Mesenchymal stem cell (in vitro differentiated cells and primary cell): ENCODE measurements at regions not wholly inside any gene's neighbourhood (a gene's known extent, or its start where the extent isn't known, plus 50 kb on each side); places are given as distances from the start of the nearest gene placed in this dataset. TPM values are rescaled to one million over a fixed set of nuclear protein-coding genes. Genes with fewer than 3 reads are reported as not detected.

Source experiments
- DNase-seq: peaks from one replicate; pipeline ENCODE4 v3.0.0-alpha.2; 2013
- H2AFZ ChIP-seq: one replicate; pipeline ENCODE4 v1.6.1; 2013; ENCODE audit warnings: low read depth, mild to moderate bottlenecking, control low read depth, inconsistent platforms, low read length, moderate library complexity
- H2AK5ac ChIP-seq: 2 replicates; pipeline ENCODE4 v1.6.1; 2013; ENCODE audit warnings: low read length, moderate library complexity, mild to moderate bottlenecking, inconsistent platforms; ENCODE audit not compliant: severe bottlenecking
- H2BK120ac ChIP-seq: one replicate; pipeline ENCODE4 v1.6.1; 2013; ENCODE audit warnings: low read depth, mild to moderate bottlenecking, inconsistent platforms, low read length, moderate library complexity
- H2BK12ac ChIP-seq, 2 experiments: one replicate each; pipeline ENCODE4 v1.6.1; 2013; ENCODE audit warnings: inconsistent platforms in 2 of 2, low read length in 2 of 2, mild to moderate bottlenecking in 2 of 2, moderate library complexity in 2 of 2, control low read depth in 1 of 2
- H2BK15ac ChIP-seq: one replicate; pipeline ENCODE4 v1.6.1; 2013; ENCODE audit warnings: mild to moderate bottlenecking, low read depth, inconsistent platforms; ENCODE audit not compliant: poor library complexity, severe bottlenecking
- H2BK5ac ChIP-seq: 2 replicates; pipeline ENCODE4 v1.6.1; 2013; ENCODE audit warnings: low read depth, mild to moderate bottlenecking, low read length, control low read depth, inconsistent platforms; ENCODE audit not compliant: poor library complexity, severe bottlenecking
- H3K14ac ChIP-seq, 2 experiments: one replicate each; pipeline ENCODE4 v1.6.1; 2013; ENCODE audit warnings: inconsistent platforms in 2 of 2, low read length in 2 of 2, control low read depth in 1 of 2, mild to moderate bottlenecking in 1 of 2, moderate library complexity in 1 of 2
- H3K18ac ChIP-seq, 2 experiments: one replicate each; pipeline ENCODE4 v1.6.1; 2013; ENCODE audit warnings: inconsistent platforms in 2 of 2, low read length in 2 of 2, control low read depth in 1 of 2, low read depth in 1 of 2, mild to moderate bottlenecking in 1 of 2
- H3K23ac ChIP-seq, 2 experiments: one replicate each; pipeline ENCODE4 v1.6.1; 2013; ENCODE audit warnings: inconsistent platforms in 2 of 2, low read length in 2 of 2, mild to moderate bottlenecking in 2 of 2, moderate library complexity in 2 of 2, control low read depth in 1 of 2
- H3K27ac ChIP-seq: 2 replicates; pipeline ENCODE4 v1.5.1; 2013; ENCODE audit warnings: mild to moderate bottlenecking, moderate library complexity, low read length, control low read depth, inconsistent platforms; ENCODE audit not compliant: poor library complexity, severe bottlenecking
- H3K27me3 ChIP-seq, 2 experiments: 2 replicates each; pipeline versions ENCODE4 v1.6.1 to v1.7.0; 2013; ENCODE audit warnings: low read length in 2 of 2, mild to moderate bottlenecking in 2 of 2, moderate library complexity in 2 of 2, control low read depth in 1 of 2, inconsistent platforms in 1 of 2; ENCODE audit not compliant: control insufficient read depth in 1 of 2, insufficient read depth in 1 of 2
- H3K36me3 ChIP-seq, 2 experiments: 2 replicates each; pipeline versions ENCODE4 v1.6.1 to v1.7.0; 2013; ENCODE audit warnings: low read length in 2 of 2, control low read depth in 1 of 2, inconsistent platforms in 1 of 2, low read depth in 1 of 2, mild to moderate bottlenecking in 1 of 2; ENCODE audit not compliant: insufficient read depth in 2 of 2, control insufficient read depth in 1 of 2
- H3K4ac ChIP-seq, 2 experiments: one replicate each; pipeline ENCODE4 v1.6.1; 2013; ENCODE audit warnings: inconsistent platforms in 2 of 2, low read length in 2 of 2, mild to moderate bottlenecking in 2 of 2, moderate library complexity in 2 of 2, control low read depth in 1 of 2, low read depth in 1 of 2
- H3K4me1 ChIP-seq: 2 replicates; pipeline ENCODE4 v1.6.1; 2013; ENCODE audit warnings: low read depth, low read length, control low read depth; ENCODE audit not compliant: control insufficient read depth, insufficient read depth
- H3K4me2 ChIP-seq: 2 replicates; pipeline ENCODE4 v1.6.1; 2013; ENCODE audit warnings: low read length, mild to moderate bottlenecking, inconsistent platforms; ENCODE audit not compliant: poor library complexity, severe bottlenecking
- H3K4me3 ChIP-seq, 2 experiments: 2 replicates each; pipeline versions ENCODE4 v1.5.1 to v1.7.0; 2013; ENCODE audit warnings: low read length in 2 of 2, mild to moderate bottlenecking in 2 of 2, control low read depth in 1 of 2, low read depth in 1 of 2; ENCODE audit not compliant: insufficient read depth in 1 of 2
- H3K79me1 ChIP-seq: replicated peaks from 2 replicates; pipeline ENCODE4 v1.6.1; 2013; ENCODE audit warnings: mild to moderate bottlenecking, control low read depth, low read length, inconsistent platforms; ENCODE audit not compliant: poor library complexity, severe bottlenecking
- H3K9ac ChIP-seq: 2 replicates; pipeline ENCODE4 v1.7.0; 2013; ENCODE audit warnings: mild to moderate bottlenecking, low read length, moderate library complexity
- H3K9me3 ChIP-seq: 2 replicates; pipeline ENCODE4 v1.7.0; 2013; ENCODE audit warnings: mild to moderate bottlenecking, low read length; ENCODE audit not compliant: control insufficient read depth
- H4K8ac ChIP-seq: one replicate; pipeline ENCODE4 v1.6.1; 2013; ENCODE audit warnings: inconsistent platforms, mild to moderate bottlenecking, low read length, moderate library complexity
- H4K91ac ChIP-seq: one replicate; pipeline ENCODE4 v1.6.1; 2013; ENCODE audit warnings: mild to moderate bottlenecking, low read length, inconsistent platforms
- WGBS: methylation state at CpG from one replicate; pipeline ENCODE4 v1.1.7; 2013; ENCODE audit warnings: mixed read lengths; 5-methylcytosine and 5-hydroxymethylcytosine counted together
- small RNA-seq: library from polyadenylated mRNA; stranded (forward); fragments of <200 nt; extraction: miRNeasy Mini kit (QIAGEN cat#:217004); gene quantifications from one replicate; pipeline ENCODE3, GENCODE V24; 2013; ENCODE audit warnings: low read depth

DNA sequence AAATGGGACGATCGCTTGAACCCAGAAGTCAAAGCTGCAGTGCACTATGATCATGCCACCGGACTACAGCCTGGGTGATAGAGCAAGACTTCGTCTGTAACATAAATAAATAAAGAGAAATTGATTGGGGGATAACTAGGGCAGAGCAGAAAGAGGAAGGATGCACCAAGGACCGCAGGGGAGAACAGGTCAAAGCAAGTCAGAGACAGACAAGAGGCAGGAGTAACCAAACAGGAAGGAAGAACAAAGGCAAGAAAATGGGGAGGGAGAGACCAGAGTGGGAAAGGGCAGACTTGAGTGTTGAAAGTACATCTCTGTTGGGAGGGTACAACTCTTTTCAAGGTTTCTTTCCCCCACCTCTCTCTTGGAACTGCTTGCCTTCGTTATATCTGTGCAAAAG, 50.8 kb upstream of the ELK3 start:
- H3K4me3 ChIP-seq = no peak overlapping the region
- no peak overlapping the region for H2BK5ac ChIP-seq
- no peak overlapping the region for H3K14ac ChIP-seq
- no peak overlapping the region for H3K23ac ChIP-seq
- H3K4me2 ChIP-seq = no peak overlapping the region
- no peak overlapping the region for H4K91ac ChIP-seq
- H3K27ac ChIP-seq = no peak overlapping the region
- no peak overlapping the region for H2BK120ac ChIP-seq
- H3K9me3 ChIP-seq = no peaks in the 10 kb centered on the region
- H3K4me1 ChIP-seq = peaks cover 1% of the 10 kb centered on the region
- no peak overlapping the region for H3K4ac ChIP-seq
- peak overlapping the region; percentile 23 for H2AFZ ChIP-seq
- H2AK5ac ChIP-seq = no peak overlapping the region
- H2BK12ac ChIP-seq = no peak overlapping the region
- H2BK15ac ChIP-seq = no peak overlapping the region
- H3K36me3 ChIP-seq = no peaks in the 10 kb centered on the region
- no peak overlapping the region for H3K18ac ChIP-seq
- no peak overlapping the region for H3K9ac ChIP-seq
- no peaks in the 10 kb centered on the region for H3K79me1 ChIP-seq
- H4K8ac ChIP-seq = no peak overlapping the region
- WGBS = 88% methylated on average over 5 of the region's 6 CpGs
- H3K27me3 ChIP-seq = no peaks in the 10 kb centered on the region
- DNase-seq = no peak

DNA sequence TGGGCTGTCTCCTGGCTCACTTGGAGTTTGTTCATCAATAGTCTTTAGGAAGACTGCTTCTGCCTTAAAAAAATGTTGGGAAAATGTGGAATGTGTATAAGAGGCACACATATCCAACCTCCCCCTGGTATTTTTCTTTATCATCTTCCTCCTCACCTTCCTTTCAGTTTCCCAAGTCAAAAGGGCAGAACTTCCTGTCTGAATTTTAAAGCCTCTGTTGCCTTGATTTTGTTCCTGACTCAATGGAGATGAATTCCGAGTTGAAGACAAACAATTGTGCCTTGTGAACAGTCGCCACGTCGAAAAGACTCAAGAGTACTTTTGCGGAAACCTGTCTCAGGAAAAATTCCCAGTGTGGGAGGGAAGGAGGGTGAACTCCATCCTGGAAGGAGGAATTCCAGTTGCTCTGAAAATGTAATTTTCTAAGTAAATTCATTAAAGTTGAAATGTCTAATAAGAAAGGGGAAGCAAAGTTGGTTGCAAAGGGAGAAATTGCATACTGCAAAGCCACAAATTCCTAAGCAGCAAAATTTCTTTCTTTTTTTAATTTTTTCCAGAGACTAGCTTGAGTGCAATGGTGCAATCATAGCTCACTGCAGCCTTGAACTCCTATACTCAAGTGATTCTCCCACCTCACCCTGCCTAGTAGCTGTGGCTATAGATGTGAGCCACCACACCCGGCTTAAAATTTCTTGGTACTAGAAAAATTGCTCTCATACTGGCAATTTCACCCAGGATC, 50.2 kb upstream of the ELK3 start:
- WGBS = 79% methylated on average over 6 of the region's 6 CpGs
- Histone ChIP-seq H2BK15ac (no peak overlapping the region), H3K79me1 (no peaks in the 10 kb centered on the region)

More for the DNA sequence above, 50.2 kb upstream of the ELK3 start:
- Histone ChIP-seq H4K8ac (no peak overlapping the region), H3K9me3 (no peaks in the 10 kb centered on the region), H3K36me3 (no peaks in the 10 kb centered on the region), H2AFZ (no peak overlapping the region), H3K23ac (no peak overlapping the region), H3K14ac (no peak overlapping the region), H3K4me1 (peaks cover 1% of the 10 kb centered on the region), H2BK120ac (no peak overlapping the region), H3K4me2 (no peak overlapping the region), H3K27me3 (no peaks in the 10 kb centered on the region), H3K27ac (no peak overlapping the region), H3K18ac (no peak overlapping the region), H2BK5ac (no peak overlapping the region), H3K9ac (no peak overlapping the region), H2AK5ac (no peak overlapping the region), H4K91ac (no peak overlapping the region), H3K4ac (no peak overlapping the region), H2BK12ac (no peak overlapping the region), H3K4me3 (no peak overlapping the region)
- no peak for DNase-seq

Small RNA genes in the stretch of these regions (small RNA-seq; reads per million reads assigned to genes)
- not detected for gene RN7SL88P
